Neural progenitor cell (in vitro differentiated cells): ENCODE measurements at regions not wholly inside any gene's neighbourhood (a gene's known extent, or its start where the extent isn't known, plus 50 kb on each side); places are given as distances from the start of the nearest gene placed in this dataset.

Experiments used
- DNase-seq: peaks from one replicate; pipeline ENCODE4 v3.0.0-alpha.2; 2016; ENCODE audit warnings: low spot score
- H2AFZ ChIP-seq: fragments of 200-600 bp; sonication (generic); replicated peaks from 2 replicates; pipeline ENCODE4 v1.6.1; 2016; ENCODE audit warnings: antibody characterized with exemption
- H3F3A ChIP-seq: fragments of 200-600 bp; sonication (generic); 2 replicates; pipeline ENCODE4 v1.6.1; 2016; ENCODE audit warnings: antibody characterized with exemption, low read depth
- H3K27ac ChIP-seq: fragments of 200-600 bp; sonication (generic); 2 replicates; pipeline ENCODE4 v1.5.1; 2016; ENCODE audit warnings: mild to moderate bottlenecking
- H3K27me3 ChIP-seq: fragments of 200-600 bp; sonication (generic); 2 replicates; pipeline ENCODE4 v1.6.1; 2016; ENCODE audit warnings: mild to moderate bottlenecking, moderate library complexity
- H3K36me3 ChIP-seq: fragments of 200-600 bp; sonication (generic); 2 replicates; pipeline ENCODE4 v1.5.1; 2016
- H3K4me1 ChIP-seq: fragments of 200-600 bp; sonication (generic); 2 replicates; pipeline ENCODE4 v1.6.1; 2016; ENCODE audit warnings: mixed run types
- H3K4me2 ChIP-seq: fragments of 200-600 bp; sonication (generic); 2 replicates; pipeline ENCODE4 v1.6.1; 2016
- H3K4me3 ChIP-seq: fragments of 200-600 bp; sonication (generic); 2 replicates; pipeline ENCODE4 v1.5.1; 2016
- H3K79me2 ChIP-seq: fragments of 200-600 bp; sonication (generic); 2 replicates; pipeline ENCODE4 v1.6.1; 2016; ENCODE audit warnings: low read depth
- H3K9ac ChIP-seq: fragments of 200-600 bp; sonication (generic); 2 replicates; pipeline ENCODE4 v1.6.1; 2016
- H3K9me3 ChIP-seq: fragments of 200-600 bp; sonication (generic); 2 replicates; pipeline ENCODE4 v1.5.1; 2016; ENCODE audit warnings: low read depth
- H4K20me1 ChIP-seq: fragments of 200-600 bp; sonication (generic); 2 replicates; pipeline ENCODE4 v1.6.1; 2016; ENCODE audit warnings: low read depth
- H3K27ac Mint-ChIP-seq: 3 replicates; pipeline ENCODE4 v1.8.0; 2021; ENCODE audit warnings: mixed read lengths
- H3K27me3 Mint-ChIP-seq: 2 replicates; pipeline ENCODE4 v1.8.0; 2022; ENCODE audit warnings: low read depth, mild to moderate bottlenecking, inconsistent platforms, moderate library complexity, mixed read lengths; ENCODE audit not compliant: insufficient read depth
- H3K36me3 Mint-ChIP-seq: 3 replicates; pipeline ENCODE4 v1.8.0; 2021; ENCODE audit warnings: mixed read lengths
- H3K4me1 Mint-ChIP-seq: 3 replicates; pipeline ENCODE4 v1.8.0; 2021; ENCODE audit warnings: mixed read lengths
- H3K4me3 Mint-ChIP-seq: 3 replicates; pipeline ENCODE4 v1.8.0; 2021; ENCODE audit warnings: mild to moderate bottlenecking, moderate library complexity, mixed read lengths
- H3K9me3 Mint-ChIP-seq: 3 replicates; pipeline ENCODE4 v1.8.0; 2020; ENCODE audit warnings: mixed read lengths
- CTCF ChIP-seq: fragments of 200-600 bp; sonication (generic); IDR thresholded peaks from 2 replicates; pipeline ENCODE4 v1.5.1; 2017; ENCODE audit warnings: antibody characterized with exemption, mild to moderate bottlenecking
- EZH2 ChIP-seq: fragments of 200-600 bp; sonication (generic); IDR thresholded peaks from 2 replicates; pipeline ENCODE4 v1.6.1; 2017; ENCODE audit warnings: antibody characterized with exemption, mild to moderate bottlenecking, moderate library complexity
- EZH2phosphoT487 ChIP-seq: fragments of 200-600 bp; sonication (generic); IDR thresholded peaks from 2 replicates; pipeline ENCODE4 v1.6.1; 2017; ENCODE audit warnings: antibody characterized with exemption

GRCh38 chr13:80180740-80181355 lies 160.1 kb downstream of the SPRY2 start:
- Histone ChIP-seq H3K9ac (no peak overlapping the region), H3K79me2 (no peaks in the 10 kb centered on the region), H2AFZ (no peak overlapping the region), H3K4me2 (no peak overlapping the region), H4K20me1 (no peaks in the 10 kb centered on the region), H3K4me3 (no peak overlapping the region), H3K27me3 (no peaks in the 10 kb centered on the region), H3K36me3 (no peaks in the 10 kb centered on the region), H3K27ac (no peak overlapping the region), H3F3A (no peaks in the 10 kb centered on the region), H3K4me1 (no peaks in the 10 kb centered on the region), H3K9me3 (no peaks in the 10 kb centered on the region)
- Mint-ChIP-seq H3K27ac (no peak overlapping the region), H3K36me3 (peaks cover 5% of the 10 kb centered on the region), H3K9me3 (peaks cover 16% of the 10 kb centered on the region), H3K27me3 (peaks cover 9% of the 10 kb centered on the region), H3K4me3 (no peak overlapping the region), H3K4me1 (peaks cover 6% of the 10 kb centered on the region)
- TF ChIP-seq EZH2phosphoT487, result no peak
- no peak for TF ChIP-seq CTCF
- TF ChIP-seq EZH2, result no peak
- DNase-seq, result no peak

- H3K4me3 ChIP-seq, result no peak overlapping the region
- H3K36me3 ChIP-seq, result no peaks in the 10 kb centered on the region
- no peak overlapping the region for H3K27ac ChIP-seq
- no peak overlapping the region for H3K27ac Mint-ChIP-seq
- H3F3A ChIP-seq, result no peaks in the 10 kb centered on the region
- peaks cover 3% of the 10 kb centered on the region for H3K4me1 ChIP-seq
- H3K36me3 Mint-ChIP-seq, result peaks cover 7% of the 10 kb centered on the region
- H3K27me3 Mint-ChIP-seq, result peaks cover 2% of the 10 kb centered on the region
- H3K27me3 ChIP-seq, result no peaks in the 10 kb centered on the region
- no peak overlapping the region for H3K9ac ChIP-seq
- H3K9me3 Mint-ChIP-seq, result peaks cover 10% of the 10 kb centered on the region
- H2AFZ ChIP-seq, result no peak overlapping the region
- peaks cover 7% of the 10 kb centered on the region for H3K4me1 Mint-ChIP-seq
- no peak overlapping the region for H3K4me2 ChIP-seq
- no peak for DNase-seq
- no peaks in the 10 kb centered on the region for H4K20me1 ChIP-seq
- H3K4me3 Mint-ChIP-seq, result no peak overlapping the region
- no peaks in the 10 kb centered on the region for H3K9me3 ChIP-seq
- H3K79me2 ChIP-seq, result no peaks in the 10 kb centered on the region
- TF ChIP-seq CTCF (no peak), EZH2phosphoT487 (no peak), EZH2 (no peak)
Measured at GRCh38 chr13:80177327-80177726, 163.6 kb downstream of the SPRY2 start.

- Histone ChIP-seq H3K36me3 (no peaks in the 10 kb centered on the region), H3K4me2 (no peak overlapping the region), H3F3A (no peaks in the 10 kb centered on the region), H4K20me1 (no peaks in the 10 kb centered on the region), H3K27ac (no peak overlapping the region), H3K27me3 (no peaks in the 10 kb centered on the region), H2AFZ (no peak overlapping the region), H3K4me1 (peaks cover 13% of the 10 kb centered on the region), H3K9me3 (no peaks in the 10 kb centered on the region), H3K79me2 (no peaks in the 10 kb centered on the region), H3K9ac (no peak overlapping the region), H3K4me3 (no peak overlapping the region)
- H3K27ac Mint-ChIP-seq, result no peak overlapping the region
- H3K4me1 Mint-ChIP-seq, result peaks cover 24% of the 10 kb centered on the region
- no peak for DNase-seq
- H3K36me3 Mint-ChIP-seq, result peaks cover 7% of the 10 kb centered on the region
- no peak for TF ChIP-seq EZH2
- H3K9me3 Mint-ChIP-seq, result peaks cover 9% of the 10 kb centered on the region
- peaks cover 5% of the 10 kb centered on the region for H3K27me3 Mint-ChIP-seq
- H3K4me3 Mint-ChIP-seq, result no peak overlapping the region
Measured at GRCh38 chr13:80173224-80173623, 167.7 kb downstream of the SPRY2 start.

- Mint-ChIP-seq H3K4me1 (peaks cover 22% of the 10 kb centered on the region), H3K36me3 (peaks cover 7% of the 10 kb centered on the region), H3K9me3 (peaks cover 17% of the 10 kb centered on the region), H3K27ac (no peak overlapping the region), H3K4me3 (no peak overlapping the region), H3K27me3 (peaks cover 5% of the 10 kb centered on the region)
- Histone ChIP-seq H3K9me3 (no peaks in the 10 kb centered on the region), H4K20me1 (no peaks in the 10 kb centered on the region), H3K79me2 (no peaks in the 10 kb centered on the region), H2AFZ (no peak overlapping the region), H3K27me3 (no peaks in the 10 kb centered on the region), H3K36me3 (no peaks in the 10 kb centered on the region), H3K4me1 (peaks cover 13% of the 10 kb centered on the region), H3K4me3 (no peak overlapping the region), H3K9ac (no peak overlapping the region), H3K4me2 (no peak overlapping the region), H3F3A (no peaks in the 10 kb centered on the region), H3K27ac (no peak overlapping the region)
- DNase-seq, result no peak
- TF ChIP-seq EZH2phosphoT487, result no peak
- no peak for TF ChIP-seq EZH2
- no peak for TF ChIP-seq CTCF
Measured at GRCh38 chr13:80171096-80171495, 169.8 kb downstream of the SPRY2 start.
